ENCODE measurements at regions not wholly inside any gene's neighbourhood (a gene's known extent, or its start where the extent isn't known, plus 50 kb on each side); places are given as distances from the start of the nearest gene placed in this dataset.

DNA sequence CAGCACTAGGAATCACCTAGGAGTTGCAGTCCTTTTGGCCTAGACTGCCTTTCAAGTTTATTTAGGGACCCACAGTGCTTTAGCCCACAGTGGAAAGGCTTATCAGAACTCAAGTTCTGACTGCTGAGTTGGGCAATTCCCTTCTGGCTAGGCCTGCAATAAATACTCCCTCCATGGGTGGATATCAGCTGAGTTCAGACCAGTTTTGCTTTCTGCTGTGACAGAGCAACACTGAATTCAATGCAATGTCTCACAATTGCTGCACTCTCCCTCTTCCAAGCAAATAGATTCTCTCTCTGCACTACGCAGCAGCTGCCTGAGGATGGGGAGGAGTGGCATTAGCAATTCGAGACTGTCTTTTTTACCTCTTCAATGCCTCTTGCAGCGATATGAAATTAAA is 1153.3 kb downstream of the SORCS1 start:
- Histone ChIP-seq H3K27me3 (ENCODE audit: insufficient read depth, low read length) (no peaks in the 10 kb centered on the region), H2AFZ (ENCODE audit: low read length, unreplicated experiment) (no peak overlapping the region), H3K4me3 (ENCODE audit: low read depth, low read length) (no peak overlapping the region), H3K27ac (ENCODE audit: low read depth, low read length) (no peak overlapping the region), H3K36me3 (ENCODE audit: insufficient read depth, low read length) (no peaks in the 10 kb centered on the region), H3K4me1 (ENCODE audit: control insufficient read depth, insufficient read depth, low read length, unreplicated experiment) (no peaks in the 10 kb centered on the region), H3K79me2 (ENCODE audit: control insufficient read depth, insufficient read depth, low read length, unreplicated experiment) (no peaks in the 10 kb centered on the region)

DNA sequence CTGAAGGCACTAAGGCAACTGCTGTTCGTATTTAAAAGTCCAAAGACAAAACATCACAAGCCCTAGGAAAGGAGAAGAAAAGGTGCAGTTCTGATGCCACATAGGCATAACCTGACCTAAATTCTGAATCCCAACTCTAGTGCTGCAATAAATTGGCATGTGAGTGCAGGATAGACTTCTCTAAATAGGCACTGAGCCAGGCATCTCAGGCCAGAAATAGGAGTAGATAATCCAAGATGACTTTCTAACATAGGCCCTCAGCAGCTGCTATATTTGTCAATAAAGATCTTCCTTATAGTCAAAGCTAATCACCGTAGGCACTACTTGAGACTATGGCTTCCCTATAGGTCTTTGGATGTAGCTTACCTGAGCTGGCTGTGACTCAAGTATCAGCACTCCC is 1163.8 kb downstream of the SORCS1 start:
- Histone ChIP-seq H3K36me3 (ENCODE audit: insufficient read depth, low read length) (no peaks in the 10 kb centered on the region), H3K4me1 (ENCODE audit: control insufficient read depth, insufficient read depth, low read length, unreplicated experiment) (no peaks in the 10 kb centered on the region), H3K27ac (ENCODE audit: low read depth, low read length) (no peak overlapping the region), H3K4me3 (ENCODE audit: low read depth, low read length) (no peak overlapping the region), H2AFZ (ENCODE audit: low read length, unreplicated experiment) (no peak overlapping the region), H3K27me3 (ENCODE audit: insufficient read depth, low read length) (no peaks in the 10 kb centered on the region), H3K79me2 (ENCODE audit: control insufficient read depth, insufficient read depth, low read length, unreplicated experiment) (no peaks in the 10 kb centered on the region)

DNA sequence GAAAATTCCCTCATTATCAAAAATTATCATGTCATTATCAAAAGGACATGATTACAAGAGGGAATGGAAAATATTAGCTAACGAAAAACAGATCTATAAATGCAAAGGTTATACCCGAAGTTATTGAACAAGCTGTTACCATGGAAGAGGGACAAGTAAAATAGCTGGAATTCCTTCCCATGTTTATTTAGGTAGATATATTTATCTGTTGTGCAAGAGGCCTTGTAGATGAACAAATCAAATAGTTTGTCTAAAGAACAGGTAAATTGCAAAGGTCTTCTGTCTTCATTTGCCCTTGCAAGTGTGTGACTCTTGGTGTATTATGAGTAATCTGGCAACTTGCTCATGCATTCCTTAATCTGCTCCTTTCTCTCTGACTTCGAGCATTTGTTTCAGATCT is 1170.9 kb downstream of the SORCS1 start:
- Histone ChIP-seq H2AFZ (ENCODE audit: low read length, unreplicated experiment) (no peak overlapping the region), H3K36me3 (ENCODE audit: insufficient read depth, low read length) (no peaks in the 10 kb centered on the region), H3K27me3 (ENCODE audit: insufficient read depth, low read length) (no peaks in the 10 kb centered on the region), H3K4me3 (ENCODE audit: low read depth, low read length) (no peak overlapping the region), H3K27ac (ENCODE audit: low read depth, low read length) (no peak overlapping the region), H3K4me1 (ENCODE audit: control insufficient read depth, insufficient read depth, low read length, unreplicated experiment) (no peaks in the 10 kb centered on the region), H3K79me2 (ENCODE audit: control insufficient read depth, insufficient read depth, low read length, unreplicated experiment) (no peaks in the 10 kb centered on the region)

DNA sequence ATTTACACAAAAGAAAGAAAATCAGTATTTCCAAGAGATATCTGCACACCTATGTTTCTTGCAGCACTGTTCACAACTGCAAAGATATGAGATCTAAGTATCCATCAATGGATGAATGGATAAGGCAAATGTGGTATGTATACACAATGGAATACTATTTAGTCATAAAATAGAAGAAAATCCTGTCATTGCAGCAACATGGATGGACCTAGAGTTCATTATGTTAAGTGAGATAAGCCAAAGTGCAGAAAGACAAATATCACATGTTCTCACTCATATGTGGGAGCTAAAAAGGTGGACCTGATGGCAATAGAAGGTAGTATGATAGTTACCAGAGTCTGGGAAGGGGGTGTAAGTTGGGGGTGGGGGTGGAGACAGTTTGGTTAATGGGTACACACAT is 1171.6 kb downstream of the SORCS1 start:
- Histone ChIP-seq H3K4me1 (ENCODE audit: control insufficient read depth, insufficient read depth, low read length, unreplicated experiment) (no peaks in the 10 kb centered on the region), H3K27me3 (ENCODE audit: insufficient read depth, low read length) (no peaks in the 10 kb centered on the region), H3K27ac (ENCODE audit: low read depth, low read length) (no peak overlapping the region), H3K36me3 (ENCODE audit: insufficient read depth, low read length) (no peaks in the 10 kb centered on the region), H3K79me2 (ENCODE audit: control insufficient read depth, insufficient read depth, low read length, unreplicated experiment) (no peaks in the 10 kb centered on the region), H3K4me3 (ENCODE audit: low read depth, low read length) (no peak overlapping the region), H2AFZ (ENCODE audit: low read length, unreplicated experiment) (no peak overlapping the region)

DNA sequence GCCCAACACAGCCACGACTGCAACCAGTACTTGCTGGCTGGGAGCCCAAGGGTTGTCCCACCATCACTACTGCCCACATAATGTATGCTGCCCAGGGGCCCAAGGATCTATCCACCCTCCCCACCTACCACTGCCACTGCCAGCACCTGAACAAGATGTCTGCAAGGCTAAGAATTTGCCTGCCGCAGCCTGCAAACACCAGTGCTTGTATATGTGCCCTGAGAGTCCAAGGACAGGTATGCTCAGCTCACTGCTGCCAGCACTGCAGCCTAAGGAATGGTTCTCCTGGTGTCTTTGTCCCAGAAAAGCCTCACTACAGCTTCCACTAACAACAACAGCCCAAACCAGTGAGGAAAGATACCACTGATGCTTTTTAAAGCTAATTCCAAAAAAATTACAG is 1174.0 kb downstream of the SORCS1 start:
- H3K79me2 ChIP-seq (ENCODE audit: control insufficient read depth, insufficient read depth, low read length, unreplicated experiment): no peaks in the 10 kb centered on the region
- no peak overlapping the region for H3K27ac ChIP-seq (ENCODE audit: low read depth, low read length)
- no peak overlapping the region for H2AFZ ChIP-seq (ENCODE audit: low read length, unreplicated experiment)
- no peak overlapping the region for H3K4me3 ChIP-seq (ENCODE audit: low read depth, low read length)
- H3K36me3 ChIP-seq (ENCODE audit: insufficient read depth, low read length): no peaks in the 10 kb centered on the region
- H3K4me1 ChIP-seq (ENCODE audit: control insufficient read depth, insufficient read depth, low read length, unreplicated experiment): no peaks in the 10 kb centered on the region
- no peaks in the 10 kb centered on the region for H3K27me3 ChIP-seq (ENCODE audit: insufficient read depth, low read length)

GRCh38 chr10:105989995-105990394 is 1174.5 kb downstream of the SORCS1 start:
- Histone ChIP-seq H3K4me3 (ENCODE audit: low read depth, low read length) (no peak overlapping the region), H3K4me1 (ENCODE audit: control insufficient read depth, insufficient read depth, low read length, unreplicated experiment) (no peaks in the 10 kb centered on the region), H3K27me3 (ENCODE audit: insufficient read depth, low read length) (no peaks in the 10 kb centered on the region), H3K36me3 (ENCODE audit: insufficient read depth, low read length) (no peaks in the 10 kb centered on the region), H2AFZ (ENCODE audit: low read length, unreplicated experiment) (no peak overlapping the region), H3K79me2 (ENCODE audit: control insufficient read depth, insufficient read depth, low read length, unreplicated experiment) (no peaks in the 10 kb centered on the region), H3K27ac (ENCODE audit: low read depth, low read length) (no peak overlapping the region)

- no peak overlapping the region for H3K27ac ChIP-seq (ENCODE audit: low read depth, low read length)
- H3K79me2 ChIP-seq (ENCODE audit: control insufficient read depth, insufficient read depth, low read length, unreplicated experiment): no peaks in the 10 kb centered on the region
- no peaks in the 10 kb centered on the region for H3K4me1 ChIP-seq (ENCODE audit: control insufficient read depth, insufficient read depth, low read length, unreplicated experiment)
- H2AFZ ChIP-seq (ENCODE audit: low read length, unreplicated experiment): no peak overlapping the region
- no peaks in the 10 kb centered on the region for H3K36me3 ChIP-seq (ENCODE audit: insufficient read depth, low read length)
- no peak overlapping the region for H3K4me3 ChIP-seq (ENCODE audit: low read depth, low read length)
- H3K27me3 ChIP-seq (ENCODE audit: insufficient read depth, low read length): no peaks in the 10 kb centered on the region
Observed at GRCh38 chr10:105988848-105989247, 1175.7 kb downstream of the SORCS1 start.

GRCh38 chr10:105986912-105987635 is 1177.4 kb downstream of the SORCS1 start:
- Histone ChIP-seq H2AFZ (ENCODE audit: low read length, unreplicated experiment) (no peak overlapping the region), H3K4me3 (ENCODE audit: low read depth, low read length) (no peak overlapping the region), H3K27ac (ENCODE audit: low read depth, low read length) (no peak overlapping the region), H3K79me2 (ENCODE audit: control insufficient read depth, insufficient read depth, low read length, unreplicated experiment) (no peaks in the 10 kb centered on the region), H3K27me3 (ENCODE audit: insufficient read depth, low read length) (no peaks in the 10 kb centered on the region), H3K4me1 (ENCODE audit: control insufficient read depth, insufficient read depth, low read length, unreplicated experiment) (no peaks in the 10 kb centered on the region), H3K36me3 (ENCODE audit: insufficient read depth, low read length) (no peaks in the 10 kb centered on the region)

DNA sequence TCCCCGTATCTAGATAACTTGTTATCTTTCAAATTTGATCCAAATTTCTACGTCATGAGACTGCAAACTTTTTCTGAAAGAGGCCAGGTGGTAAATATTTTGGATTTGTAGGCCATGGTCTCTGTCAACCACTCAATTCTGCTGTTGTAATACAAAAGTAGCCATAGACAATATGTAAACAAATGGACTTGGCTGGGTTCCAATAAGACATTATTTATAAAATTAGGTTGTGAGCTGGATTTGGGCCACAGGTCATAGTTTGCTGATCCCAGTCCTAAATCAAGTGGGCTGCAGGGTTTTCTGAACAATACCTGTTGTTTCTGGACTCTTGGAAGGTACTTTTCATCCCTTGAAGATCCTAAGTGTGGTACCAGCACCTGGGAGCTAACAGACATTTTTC is 1178.0 kb downstream of the SORCS1 start:
- H2AFZ ChIP-seq (ENCODE audit: low read length, unreplicated experiment): no peak overlapping the region
- no peaks in the 10 kb centered on the region for H3K36me3 ChIP-seq (ENCODE audit: insufficient read depth, low read length)
- no peaks in the 10 kb centered on the region for H3K4me1 ChIP-seq (ENCODE audit: control insufficient read depth, insufficient read depth, low read length, unreplicated experiment)
- no peaks in the 10 kb centered on the region for H3K27me3 ChIP-seq (ENCODE audit: insufficient read depth, low read length)
- H3K27ac ChIP-seq (ENCODE audit: low read depth, low read length): no peak overlapping the region
- H3K79me2 ChIP-seq (ENCODE audit: control insufficient read depth, insufficient read depth, low read length, unreplicated experiment): no peaks in the 10 kb centered on the region
- H3K4me3 ChIP-seq (ENCODE audit: low read depth, low read length): no peak overlapping the region

GRCh38 chr10:105982735-105983134 is 1181.8 kb downstream of the SORCS1 start:
- H2AFZ ChIP-seq (ENCODE audit: low read length, unreplicated experiment): no peak overlapping the region
- H3K27me3 ChIP-seq (ENCODE audit: insufficient read depth, low read length): no peaks in the 10 kb centered on the region
- no peaks in the 10 kb centered on the region for H3K79me2 ChIP-seq (ENCODE audit: control insufficient read depth, insufficient read depth, low read length, unreplicated experiment)
- no peak overlapping the region for H3K27ac ChIP-seq (ENCODE audit: low read depth, low read length)
- H3K4me3 ChIP-seq (ENCODE audit: low read depth, low read length): no peak overlapping the region
- no peaks in the 10 kb centered on the region for H3K36me3 ChIP-seq (ENCODE audit: insufficient read depth, low read length)
- no peaks in the 10 kb centered on the region for H3K4me1 ChIP-seq (ENCODE audit: control insufficient read depth, insufficient read depth, low read length, unreplicated experiment)

DNA sequence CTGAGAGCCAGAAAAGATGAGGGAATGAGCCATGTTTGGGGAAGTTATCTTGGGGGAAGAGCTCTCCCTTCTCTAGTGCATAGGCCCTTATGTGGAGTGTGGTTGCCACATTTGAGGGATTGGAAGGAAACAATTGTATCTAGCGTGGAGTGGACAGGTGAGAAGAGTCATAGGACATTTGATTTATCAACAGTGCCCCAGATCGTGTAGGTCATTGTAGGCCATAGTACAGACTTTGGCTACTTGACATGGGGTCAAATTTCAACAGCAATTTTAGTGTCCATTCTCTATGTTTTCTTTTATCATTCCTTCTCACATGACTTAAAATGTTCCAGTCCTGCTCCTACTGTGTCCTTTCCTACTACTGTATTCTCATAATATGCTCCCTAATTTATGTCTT is 1182.8 kb downstream of the SORCS1 start:
- Histone ChIP-seq H3K79me2 (ENCODE audit: control insufficient read depth, insufficient read depth, low read length, unreplicated experiment) (no peaks in the 10 kb centered on the region), H3K27ac (ENCODE audit: low read depth, low read length) (no peak overlapping the region), H3K36me3 (ENCODE audit: insufficient read depth, low read length) (no peaks in the 10 kb centered on the region), H3K4me1 (ENCODE audit: control insufficient read depth, insufficient read depth, low read length, unreplicated experiment) (no peaks in the 10 kb centered on the region), H3K4me3 (ENCODE audit: low read depth, low read length) (no peak overlapping the region), H3K27me3 (ENCODE audit: insufficient read depth, low read length) (no peaks in the 10 kb centered on the region), H2AFZ (ENCODE audit: low read length, unreplicated experiment) (no peak overlapping the region)

Data from ACC112 (cell line).